WTC11 (cell line): ENCODE measurements at regions not wholly inside any gene's neighbourhood (a gene's known extent, or its start where the extent isn't known, plus 50 kb on each side); places are given as distances from the start of the nearest gene placed in this dataset.

Source experiments
- ATAC-seq: fragments of 200-7000 bp; cut with Tn5 transposase; 2 replicates; pipeline ENCODE4 v1.10.0; 2021; ENCODE audit warnings: mild to moderate bottlenecking, moderate library complexity
- CTCF ChIA-PET: fragments of 300-600 bp; sonication (Branson Sonifier 250); formaldehyde crosslinking; loops from one replicate; lab custom pipeline; 2021; ENCODE audit warnings: antibody characterized with exemption; lab: Charles Lee
- POLR2A ChIA-PET: fragments of 350-600 bp; sonication (Branson Sonifier 250); formaldehyde crosslinking; loops from one replicate; lab custom pipeline; 2021; ENCODE audit warnings: antibody characterized with exemption; lab: Charles Lee
- DNase-seq: peaks from one replicate; pipeline ENCODE4 v3.0.0; 2021; ENCODE audit warnings: low spot score
- H3K27ac Mint-ChIP-seq: 2 replicates; pipeline ENCODE4 v1.8.0; 2021; ENCODE audit warnings: mixed read lengths
- H3K27me3 Mint-ChIP-seq: 2 replicates; pipeline ENCODE4 v1.8.0; 2021; ENCODE audit warnings: low read depth, mild to moderate bottlenecking, moderate library complexity, mixed read lengths
- H3K36me3 Mint-ChIP-seq: 2 replicates; pipeline ENCODE4 v1.8.0; 2021; ENCODE audit warnings: mixed read lengths
- H3K4me1 Mint-ChIP-seq: 2 replicates; pipeline ENCODE4 v1.8.0; 2022; ENCODE audit warnings: mixed read lengths
- H3K4me3 Mint-ChIP-seq: 2 replicates; pipeline ENCODE4 v1.8.0; 2021; ENCODE audit warnings: mild to moderate bottlenecking, moderate library complexity, mixed read lengths
- H3K9me3 Mint-ChIP-seq: 2 replicates; pipeline ENCODE4 v1.8.0; 2021; ENCODE audit warnings: mixed read lengths
- CBFB ChIP-seq: sonication (generic); formaldehyde crosslinking; IDR thresholded peaks from 2 replicates; pipeline ENCODE4 v1.8.1; 2022; ENCODE audit warnings: mild to moderate bottlenecking, low read depth, missing genetic modification reagents
- CDX4 ChIP-seq: fragments of 250-450 bp; sonication (Bioruptor Pico); IDR thresholded peaks from 2 replicates; pipeline ENCODE4 v1.9.0; 2021; ENCODE audit warnings: moderate library complexity, mild to moderate bottlenecking, inconsistent platforms, borderline replicate concordance
- ETV6 ChIP-seq: sonication (generic); formaldehyde crosslinking; IDR thresholded peaks from 2 replicates; pipeline ENCODE4 v1.8.1; 2022; ENCODE audit warnings: mild to moderate bottlenecking, missing genetic modification reagents
- FOXK1 ChIP-seq: sonication (generic); formaldehyde crosslinking; IDR thresholded peaks from 2 replicates; pipeline ENCODE4 v1.8.0; 2022; ENCODE audit warnings: mild to moderate bottlenecking, moderate library complexity, missing genetic modification reagents
- FOXP4 ChIP-seq: sonication (generic); formaldehyde crosslinking; IDR thresholded peaks from 2 replicates; pipeline ENCODE4 v1.8.0; 2022; ENCODE audit warnings: mild to moderate bottlenecking, missing genetic modification reagents
- GABPB1 ChIP-seq: sonication (generic); formaldehyde crosslinking; IDR thresholded peaks from 2 replicates; pipeline ENCODE4 v1.8.1; 2023; ENCODE audit warnings: mild to moderate bottlenecking, missing genetic modification reagents
- GRHL2 ChIP-seq: fragments of 250-450 bp; sonication (Bioruptor Pico); IDR thresholded peaks from 2 replicates; pipeline ENCODE4 v1.8.0; 2022; ENCODE audit warnings: mild to moderate bottlenecking, moderate library complexity; ENCODE audit not compliant: insufficient replicate concordance, severe bottlenecking
- GTF2I ChIP-seq: fragments of 250-450 bp; sonication (Bioruptor Pico); conservative IDR thresholded peaks from 2 replicates; pipeline ENCODE4 v1.4.0; 2021; ENCODE audit warnings: mild to moderate bottlenecking
- IRF1 ChIP-seq: sonication (generic); formaldehyde crosslinking; IDR thresholded peaks from 2 replicates; pipeline ENCODE4 v1.8.0; 2023; ENCODE audit warnings: missing genetic modification reagents
- JUN ChIP-seq: sonication (generic); formaldehyde crosslinking; IDR thresholded peaks from 2 replicates; pipeline ENCODE4 v1.8.0; 2023; ENCODE audit warnings: mild to moderate bottlenecking, missing genetic modification reagents
- KAT7 ChIP-seq: sonication (generic); formaldehyde crosslinking; IDR thresholded peaks from 2 replicates; pipeline ENCODE4 v1.8.1; 2023; ENCODE audit warnings: missing genetic modification reagents, mild to moderate bottlenecking, borderline replicate concordance
- NR1H2 ChIP-seq: sonication (generic); formaldehyde crosslinking; IDR thresholded peaks from 2 replicates; pipeline ENCODE4 v1.9.0; 2021; ENCODE audit warnings: mild to moderate bottlenecking, moderate library complexity, missing genetic modification reagents
- SMAD4 ChIP-seq: sonication (generic); formaldehyde crosslinking; IDR thresholded peaks from 2 replicates; pipeline ENCODE4 v1.8.0; 2022; ENCODE audit warnings: mild to moderate bottlenecking, missing genetic modification reagents
- TP53 ChIP-seq: sonication (generic); formaldehyde crosslinking; IDR thresholded peaks from 2 replicates; pipeline ENCODE4 v1.8.1; 2023; ENCODE audit warnings: mild to moderate bottlenecking, missing genetic modification reagents
- ZBTB21 ChIP-seq: sonication (generic); formaldehyde crosslinking; IDR thresholded peaks from 2 replicates; pipeline ENCODE4 v1.8.1; 2023; ENCODE audit warnings: mild to moderate bottlenecking, missing genetic modification reagents, borderline replicate concordance
- ZNF121 ChIP-seq: sonication (generic); formaldehyde crosslinking; IDR thresholded peaks from 2 replicates; pipeline ENCODE4 v1.8.0; 2023; ENCODE audit warnings: missing genetic modification reagents
- ZNF263 ChIP-seq: sonication (generic); formaldehyde crosslinking; IDR thresholded peaks from 2 replicates; pipeline ENCODE4 v1.8.1; 2022; ENCODE audit warnings: low read depth, mild to moderate bottlenecking, moderate library complexity, missing genetic modification reagents
- ZNF396 ChIP-seq: fragments of 250-450 bp; sonication (Bioruptor Pico); IDR thresholded peaks from 2 replicates; pipeline ENCODE4 v1.8.0; 2021; ENCODE audit warnings: mild to moderate bottlenecking, moderate library complexity, borderline replicate concordance
- TF ChIP-seq, protein P1 (sequence below): sonication (generic); formaldehyde crosslinking; IDR thresholded peaks from 2 replicates; pipeline ENCODE4 v1.8.1; 2022; ENCODE audit warnings: missing genetic modification reagents, borderline replicate concordance
- TF ChIP-seq, protein P2 (sequence below): sonication (generic); formaldehyde crosslinking; conservative IDR thresholded peaks from 2 replicates; pipeline ENCODE4 v1.8.1; 2023; ENCODE audit warnings: mild to moderate bottlenecking, low read depth, missing genetic modification reagents, moderate library complexity
- TF ChIP-seq, protein P3 (sequence below): fragments of 250-450 bp; sonication (Bioruptor Pico); IDR thresholded peaks from 2 replicates; pipeline ENCODE4 v1.9.0; 2021; ENCODE audit warnings: mild to moderate bottlenecking
- TF ChIP-seq, protein P4 (sequence below): sonication (generic); formaldehyde crosslinking; IDR thresholded peaks from 2 replicates; pipeline ENCODE4 v1.8.0; 2023; ENCODE audit warnings: mild to moderate bottlenecking, missing genetic modification reagents
- TF ChIP-seq, protein P5 (sequence below): sonication (generic); formaldehyde crosslinking; IDR thresholded peaks from 2 replicates; pipeline ENCODE4 v1.8.1; 2023; ENCODE audit warnings: mild to moderate bottlenecking, missing genetic modification reagents

DNA sequence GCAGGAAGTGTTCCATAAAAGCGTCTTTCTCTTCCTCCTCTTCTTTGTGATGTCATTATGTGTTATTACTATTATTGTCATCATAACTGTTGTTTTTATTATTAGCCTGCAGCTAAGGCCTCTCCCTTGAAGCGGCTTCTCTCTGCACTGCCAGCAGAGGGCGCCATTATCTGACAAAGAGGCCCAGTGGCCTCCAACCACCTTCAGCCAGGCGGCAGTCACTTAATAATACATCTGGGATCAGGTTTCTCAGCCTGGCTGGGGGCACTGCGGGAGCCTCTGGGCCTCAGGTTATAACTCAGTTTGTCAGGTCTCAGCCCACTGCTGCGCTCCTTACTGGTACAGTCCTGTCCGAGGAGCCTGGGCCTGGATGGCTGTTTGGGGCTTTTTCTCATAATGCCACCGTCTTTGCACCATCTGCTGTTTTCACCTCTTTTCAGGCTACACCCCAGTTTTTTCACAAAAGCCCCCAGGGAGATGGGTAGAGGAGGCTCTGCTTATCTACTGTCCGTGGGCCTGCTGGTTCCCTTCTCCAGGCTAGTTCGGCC, 281.9 kb downstream of the NSG2 start (continued):
- TF ChIP-seq CBFB (CRISPR knock-in tag): no peak
- TF ChIP-seq FOXK1 (CRISPR knock-in tag): no peak
- TF ChIP-seq TP53 (CRISPR knock-in tag): no peak
- no peak for TF ChIP-seq ETV6 (CRISPR knock-in tag)
- TF ChIP-seq, protein P1, sequence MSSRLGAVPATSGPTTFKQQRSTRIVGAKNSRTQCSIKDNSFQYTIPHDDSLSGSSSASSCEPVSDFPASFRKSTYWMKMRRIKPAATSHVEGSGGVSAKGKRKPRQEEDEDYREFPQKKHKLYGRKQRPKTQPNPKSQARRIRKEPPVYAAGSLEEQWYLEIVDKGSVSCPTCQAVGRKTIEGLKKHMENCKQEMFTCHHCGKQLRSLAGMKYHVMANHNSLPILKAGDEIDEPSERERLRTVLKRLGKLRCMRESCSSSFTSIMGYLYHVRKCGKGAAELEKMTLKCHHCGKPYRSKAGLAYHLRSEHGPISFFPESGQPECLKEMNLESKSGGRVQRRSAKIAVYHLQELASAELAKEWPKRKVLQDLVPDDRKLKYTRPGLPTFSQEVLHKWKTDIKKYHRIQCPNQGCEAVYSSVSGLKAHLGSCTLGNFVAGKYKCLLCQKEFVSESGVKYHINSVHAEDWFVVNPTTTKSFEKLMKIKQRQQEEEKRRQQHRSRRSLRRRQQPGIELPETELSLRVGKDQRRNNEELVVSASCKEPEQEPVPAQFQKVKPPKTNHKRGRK: no peak
- TF ChIP-seq ZNF396 (CRISPR knock-in tag): no peak
- TF ChIP-seq, protein P2, sequence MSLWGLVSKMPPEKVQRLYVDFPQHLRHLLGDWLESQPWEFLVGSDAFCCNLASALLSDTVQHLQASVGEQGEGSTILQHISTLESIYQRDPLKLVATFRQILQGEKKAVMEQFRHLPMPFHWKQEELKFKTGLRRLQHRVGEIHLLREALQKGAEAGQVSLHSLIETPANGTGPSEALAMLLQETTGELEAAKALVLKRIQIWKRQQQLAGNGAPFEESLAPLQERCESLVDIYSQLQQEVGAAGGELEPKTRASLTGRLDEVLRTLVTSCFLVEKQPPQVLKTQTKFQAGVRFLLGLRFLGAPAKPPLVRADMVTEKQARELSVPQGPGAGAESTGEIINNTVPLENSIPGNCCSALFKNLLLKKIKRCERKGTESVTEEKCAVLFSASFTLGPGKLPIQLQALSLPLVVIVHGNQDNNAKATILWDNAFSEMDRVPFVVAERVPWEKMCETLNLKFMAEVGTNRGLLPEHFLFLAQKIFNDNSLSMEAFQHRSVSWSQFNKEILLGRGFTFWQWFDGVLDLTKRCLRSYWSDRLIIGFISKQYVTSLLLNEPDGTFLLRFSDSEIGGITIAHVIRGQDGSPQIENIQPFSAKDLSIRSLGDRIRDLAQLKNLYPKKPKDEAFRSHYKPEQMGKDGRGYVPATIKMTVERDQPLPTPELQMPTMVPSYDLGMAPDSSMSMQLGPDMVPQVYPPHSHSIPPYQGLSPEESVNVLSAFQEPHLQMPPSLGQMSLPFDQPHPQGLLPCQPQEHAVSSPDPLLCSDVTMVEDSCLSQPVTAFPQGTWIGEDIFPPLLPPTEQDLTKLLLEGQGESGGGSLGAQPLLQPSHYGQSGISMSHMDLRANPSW: no peak

- Mint-ChIP-seq H3K4me3 (no peak overlapping the region), H3K4me1 (peaks cover 32% of the 10 kb centered on the region), H3K36me3 (no peaks in the 10 kb centered on the region), H3K27ac (no peak overlapping the region), H3K27me3 (no peaks in the 10 kb centered on the region; the same call in 1 of the 2 replicates), H3K9me3 (no peaks in the 10 kb centered on the region)
- ChIA-PET CTCF (interaction anchor here (0.8 to 3.8 kb wide), 10 partner anchors 10 to 466 kb away, joined by 3 to 16 read pairs (median 11); no protein-coding TSS in a partner anchor), POLR2A (no interaction called here)
- ATAC-seq (no peak), DNase-seq (no peak)
- TF ChIP-seq SMAD4 (CRISPR knock-in tag) (no peak), GABPB1 (CRISPR knock-in tag) (no peak), ZNF263 (CRISPR knock-in tag) (no peak), GRHL2 (CRISPR knock-in tag) (no peak), JUN (CRISPR knock-in tag) (no peak), ZNF121 (CRISPR knock-in tag) (no peak), ETV6 (CRISPR knock-in tag) (no peak), FOXP4 (CRISPR knock-in tag) (no peak), KAT7 (CRISPR knock-in tag) (no peak), ZBTB21 (no peak), NR1H2 (CRISPR knock-in tag) (no peak), GTF2I (CRISPR knock-in tag) (no peak), CDX4 (CRISPR knock-in tag) (no peak), IRF1 (CRISPR knock-in tag) (no peak)
- TF ChIP-seq, protein P3, sequence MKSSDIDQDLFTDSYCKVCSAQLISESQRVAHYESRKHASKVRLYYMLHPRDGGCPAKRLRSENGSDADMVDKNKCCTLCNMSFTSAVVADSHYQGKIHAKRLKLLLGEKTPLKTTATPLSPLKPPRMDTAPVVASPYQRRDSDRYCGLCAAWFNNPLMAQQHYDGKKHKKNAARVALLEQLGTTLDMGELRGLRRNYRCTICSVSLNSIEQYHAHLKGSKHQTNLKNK (CRISPR knock-in tag): no peak
- TF ChIP-seq, protein P4, sequence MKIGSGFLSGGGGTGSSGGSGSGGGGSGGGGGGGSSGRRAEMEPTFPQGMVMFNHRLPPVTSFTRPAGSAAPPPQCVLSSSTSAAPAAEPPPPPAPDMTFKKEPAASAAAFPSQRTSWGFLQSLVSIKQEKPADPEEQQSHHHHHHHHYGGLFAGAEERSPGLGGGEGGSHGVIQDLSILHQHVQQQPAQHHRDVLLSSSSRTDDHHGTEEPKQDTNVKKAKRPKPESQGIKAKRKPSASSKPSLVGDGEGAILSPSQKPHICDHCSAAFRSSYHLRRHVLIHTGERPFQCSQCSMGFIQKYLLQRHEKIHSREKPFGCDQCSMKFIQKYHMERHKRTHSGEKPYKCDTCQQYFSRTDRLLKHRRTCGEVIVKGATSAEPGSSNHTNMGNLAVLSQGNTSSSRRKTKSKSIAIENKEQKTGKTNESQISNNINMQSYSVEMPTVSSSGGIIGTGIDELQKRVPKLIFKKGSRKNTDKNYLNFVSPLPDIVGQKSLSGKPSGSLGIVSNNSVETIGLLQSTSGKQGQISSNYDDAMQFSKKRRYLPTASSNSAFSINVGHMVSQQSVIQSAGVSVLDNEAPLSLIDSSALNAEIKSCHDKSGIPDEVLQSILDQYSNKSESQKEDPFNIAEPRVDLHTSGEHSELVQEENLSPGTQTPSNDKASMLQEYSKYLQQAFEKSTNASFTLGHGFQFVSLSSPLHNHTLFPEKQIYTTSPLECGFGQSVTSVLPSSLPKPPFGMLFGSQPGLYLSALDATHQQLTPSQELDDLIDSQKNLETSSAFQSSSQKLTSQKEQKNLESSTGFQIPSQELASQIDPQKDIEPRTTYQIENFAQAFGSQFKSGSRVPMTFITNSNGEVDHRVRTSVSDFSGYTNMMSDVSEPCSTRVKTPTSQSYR: no peak
- TF ChIP-seq, protein P5, sequence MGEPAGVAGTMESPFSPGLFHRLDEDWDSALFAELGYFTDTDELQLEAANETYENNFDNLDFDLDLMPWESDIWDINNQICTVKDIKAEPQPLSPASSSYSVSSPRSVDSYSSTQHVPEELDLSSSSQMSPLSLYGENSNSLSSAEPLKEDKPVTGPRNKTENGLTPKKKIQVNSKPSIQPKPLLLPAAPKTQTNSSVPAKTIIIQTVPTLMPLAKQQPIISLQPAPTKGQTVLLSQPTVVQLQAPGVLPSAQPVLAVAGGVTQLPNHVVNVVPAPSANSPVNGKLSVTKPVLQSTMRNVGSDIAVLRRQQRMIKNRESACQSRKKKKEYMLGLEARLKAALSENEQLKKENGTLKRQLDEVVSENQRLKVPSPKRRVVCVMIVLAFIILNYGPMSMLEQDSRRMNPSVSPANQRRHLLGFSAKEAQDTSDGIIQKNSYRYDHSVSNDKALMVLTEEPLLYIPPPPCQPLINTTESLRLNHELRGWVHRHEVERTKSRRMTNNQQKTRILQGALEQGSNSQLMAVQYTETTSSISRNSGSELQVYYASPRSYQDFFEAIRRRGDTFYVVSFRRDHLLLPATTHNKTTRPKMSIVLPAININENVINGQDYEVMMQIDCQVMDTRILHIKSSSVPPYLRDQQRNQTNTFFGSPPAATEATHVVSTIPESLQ: no peak
Measured at GRCh38 chr5:174327896-174328295, 282.4 kb downstream of the NSG2 start.
